ENCODE measurements at regions not wholly inside any gene's neighbourhood (a gene's known extent, or its start where the extent isn't known, plus 50 kb on each side); places are given as distances from the start of the nearest gene placed in this dataset.

- no peak for DNase-seq (ENCODE audit: low read depth, low spot score)
- H3K4me1 ChIP-seq (ENCODE audit: control insufficient read depth in 1 of 2, insufficient read depth in 2 of 2, low read length in 2 of 2) = no peaks in the 10 kb centered on the region
- H3K27me3 ChIP-seq (ENCODE audit: insufficient read depth, low read length) = no peaks in the 10 kb centered on the region
- TF ChIP-seq ZFX (IDR thresholded peaks at IDR 0.05) = no peak
- no peak for TF ChIP-seq SIN3A (IDR thresholded peaks at IDR 0.05; ENCODE audit: low read depth)
- no peak for TF ChIP-seq ZBTB33 (IDR thresholded peaks at IDR 0.05; ENCODE audit: extremely low read depth, insufficient replicate concordance, low read length)
- TF ChIP-seq, protein P1, sequence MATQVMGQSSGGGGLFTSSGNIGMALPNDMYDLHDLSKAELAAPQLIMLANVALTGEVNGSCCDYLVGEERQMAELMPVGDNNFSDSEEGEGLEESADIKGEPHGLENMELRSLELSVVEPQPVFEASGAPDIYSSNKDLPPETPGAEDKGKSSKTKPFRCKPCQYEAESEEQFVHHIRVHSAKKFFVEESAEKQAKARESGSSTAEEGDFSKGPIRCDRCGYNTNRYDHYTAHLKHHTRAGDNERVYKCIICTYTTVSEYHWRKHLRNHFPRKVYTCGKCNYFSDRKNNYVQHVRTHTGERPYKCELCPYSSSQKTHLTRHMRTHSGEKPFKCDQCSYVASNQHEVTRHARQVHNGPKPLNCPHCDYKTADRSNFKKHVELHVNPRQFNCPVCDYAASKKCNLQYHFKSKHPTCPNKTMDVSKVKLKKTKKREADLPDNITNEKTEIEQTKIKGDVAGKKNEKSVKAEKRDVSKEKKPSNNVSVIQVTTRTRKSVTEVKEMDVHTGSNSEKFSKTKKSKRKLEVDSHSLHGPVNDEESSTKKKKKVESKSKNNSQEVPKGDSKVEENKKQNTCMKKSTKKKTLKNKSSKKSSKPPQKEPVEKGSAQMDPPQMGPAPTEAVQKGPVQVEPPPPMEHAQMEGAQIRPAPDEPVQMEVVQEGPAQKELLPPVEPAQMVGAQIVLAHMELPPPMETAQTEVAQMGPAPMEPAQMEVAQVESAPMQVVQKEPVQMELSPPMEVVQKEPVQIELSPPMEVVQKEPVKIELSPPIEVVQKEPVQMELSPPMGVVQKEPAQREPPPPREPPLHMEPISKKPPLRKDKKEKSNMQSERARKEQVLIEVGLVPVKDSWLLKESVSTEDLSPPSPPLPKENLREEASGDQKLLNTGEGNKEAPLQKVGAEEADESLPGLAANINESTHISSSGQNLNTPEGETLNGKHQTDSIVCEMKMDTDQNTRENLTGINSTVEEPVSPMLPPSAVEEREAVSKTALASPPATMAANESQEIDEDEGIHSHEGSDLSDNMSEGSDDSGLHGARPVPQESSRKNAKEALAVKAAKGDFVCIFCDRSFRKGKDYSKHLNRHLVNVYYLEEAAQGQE (IDR thresholded peaks at IDR 0.05; ENCODE audit: low read depth) = no peak
- no peak for TF ChIP-seq POLR2AphosphoS5 (IDR thresholded peaks at IDR 0.05; ENCODE audit: low read depth, low read length)
- no peak for TF ChIP-seq TCF7L2 (IDR thresholded peaks at IDR 0.05; ENCODE audit: borderline replicate concordance, extremely low read depth, insufficient read depth, insufficient read length)
- TF ChIP-seq, protein P2, sequence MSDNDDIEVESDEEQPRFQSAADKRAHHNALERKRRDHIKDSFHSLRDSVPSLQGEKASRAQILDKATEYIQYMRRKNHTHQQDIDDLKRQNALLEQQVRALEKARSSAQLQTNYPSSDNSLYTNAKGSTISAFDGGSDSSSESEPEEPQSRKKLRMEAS (IDR thresholded peaks at IDR 0.05) = no peak
- no peak for TF ChIP-seq ZNF274 (IDR thresholded peaks at IDR 0.05; ENCODE audit: low read depth, low read length)
- no peak for TF ChIP-seq EZH2phosphoT487 (IDR thresholded peaks at IDR 0.05; ENCODE audit: borderline replicate concordance)
- no peak for TF ChIP-seq CBX3 (IDR thresholded peaks at IDR 0.05; ENCODE audit: low read depth)
- no peak overlapping the region for H3K4me2 ChIP-seq (ENCODE audit: low read length)
- no peaks in the 10 kb centered on the region for H3K9me2 ChIP-seq (ENCODE audit: insufficient read depth)
- no peaks in the 10 kb centered on the region for H3K36me3 ChIP-seq (ENCODE audit: control insufficient read depth in 1 of 2, insufficient read depth in 2 of 2, low read length in 2 of 2)
- peaks cover 0 to 4% of the 10 kb centered on the region in 2 experiments; a peak in 2 of 4 replicates for H3K9me3 ChIP-seq (ENCODE audit: control insufficient read depth in 1 of 2, insufficient read depth in 1 of 2, low read depth in 1 of 2, low read length in 2 of 2)
- H3K4me3 ChIP-seq (replicated peaks in 1 of 2; ENCODE audit: low read depth in 1 of 2, low read length in 2 of 2) = no peak overlapping the region
- no peak overlapping the region for H3K9ac ChIP-seq (ENCODE audit: low read length)
- no peak overlapping the region for H2AFZ ChIP-seq (ENCODE audit: low read depth, low read length, poor library complexity, severe bottlenecking)
- ATAC-seq = no peak
- ChIA-PET CTCF (no interaction called here), POLR2A (no interaction called here), RAD21 (ENCODE audit: low non-redundant PET in 1 of 2, low total read pairs in 2 of 2, uncharacterized antibody in 2 of 2, unreplicated experiment in 2 of 2) (no interaction called here)
- H4K20me1 ChIP-seq (ENCODE audit: insufficient read depth) = no peaks in the 10 kb centered on the region
- no peaks in the 10 kb centered on the region for H3K79me2 ChIP-seq (ENCODE audit: insufficient read depth, low read length)
- intact Hi-C loops (cut with micrococcal nuclease) = no loop called here
- no TSS peak for BruUV-seq (replicated peaks)
- no peak overlapping the region for H3K27ac ChIP-seq (ENCODE audit: low read depth, low read length)
Observed at GRCh38 chr7:42332605-42333222, 95.7 kb upstream of the GLI3 start.
